Upper lobe of left lung (tissue), 6 donors: ENCODE measurements at regions not wholly inside any gene's neighbourhood (a gene's known extent, or its start where the extent isn't known, plus 50 kb on each side); places are given as distances from the start of the nearest gene placed in this dataset.
"Not testable (repeated sequence)": the region's sequence is repeated elsewhere in the genome, so short reads cannot be mapped to it uniquely, and the experiment has no call there.

Experiments used
- ATAC-seq, 2 donors: fragments of 200-7000 bp; cut with Tn5 transposase; one replicate each; pipeline ENCODE4 v1.9.1; 2022; ENCODE audit warnings: mild to moderate bottlenecking in 2 of 2, moderate library complexity in 2 of 2; ENCODE audit not compliant: low FRiP score in 2 of 2
- DNase-seq, 2 donors: peaks; one replicate each; pipeline ENCODE4 v3.0.0-alpha.2; 2019 to 2020
- H3K27ac ChIP-seq, 4 donors: fragments of 200-600 bp; sonication (generic); one replicate each; pipeline ENCODE4 v1.5.1; 2016 to 2019
- H3K27me3 ChIP-seq, 4 donors: fragments of 200-600 bp; sonication (generic); one replicate each; pipeline ENCODE4 v1.5.1; 2017 to 2019
- H3K36me3 ChIP-seq, 4 donors: fragments of 200-600 bp; sonication (generic); one replicate each; pipeline ENCODE4 v1.5.1; 2016 to 2019
- H3K4me1 ChIP-seq, 4 donors: fragments of 200-600 bp; sonication (generic); one replicate each; pipeline ENCODE4 v1.5.1; 2018 to 2019
- H3K4me3 ChIP-seq, 4 donors: fragments of 200-600 bp; sonication (generic); one replicate each; pipeline ENCODE4 v1.5.1; 2017 to 2019; ENCODE audit warnings: mild to moderate bottlenecking in 2 of 4, moderate library complexity in 1 of 4
- H3K9me3 ChIP-seq, 4 donors: fragments of 200-600 bp; sonication (generic); one replicate each; pipeline ENCODE4 v1.5.1; 2018 to 2019
- EP300 ChIP-seq, 4 donors: sonication (generic); formaldehyde crosslinking; IDR thresholded peaks; one replicate each; pipeline ENCODE4 v1.5.1; 2017; ENCODE audit warnings: antibody characterized with exemption in 4 of 4, control low read depth in 2 of 4
- POLR2A ChIP-seq, 4 donors: fragments of 450-650 bp; IDR thresholded peaks; one replicate each; pipeline ENCODE4 v1.5.1; 2016 to 2017; ENCODE audit warnings: antibody characterized with exemption in 4 of 4, mild to moderate bottlenecking in 2 of 4
- POLR2AphosphoS5 ChIP-seq, 2 donors: sonication (generic); formaldehyde crosslinking; IDR thresholded peaks; one replicate each; pipeline ENCODE4 v1.5.1; 2017; ENCODE audit warnings: antibody characterized with exemption in 2 of 2
- WGBS, 2 donors: methylation state at CpG; one replicate each; pipeline ENCODE4 v1.1.5; 2017 to 2018; 5-methylcytosine and 5-hydroxymethylcytosine counted together
- TF ChIP-seq, protein P1 (sequence below), 6 experiments: fragments of 450-650 bp in 4 of 6; fragments of 200-600 bp in 2 of 6; sonication (generic) in 2 of 6; IDR thresholded peaks; one replicate each; pipeline ENCODE4 v1.5.1; 2016 to 2019; ENCODE audit warnings: antibody characterized with exemption in 6 of 6
- donor health status: DM: no; HTN: no; CAD: no; lungs with moderate emphysema.
- donor health status: DM: no; HTN: yes; CAD: no; lungs with severe emphysema.

DNA sequence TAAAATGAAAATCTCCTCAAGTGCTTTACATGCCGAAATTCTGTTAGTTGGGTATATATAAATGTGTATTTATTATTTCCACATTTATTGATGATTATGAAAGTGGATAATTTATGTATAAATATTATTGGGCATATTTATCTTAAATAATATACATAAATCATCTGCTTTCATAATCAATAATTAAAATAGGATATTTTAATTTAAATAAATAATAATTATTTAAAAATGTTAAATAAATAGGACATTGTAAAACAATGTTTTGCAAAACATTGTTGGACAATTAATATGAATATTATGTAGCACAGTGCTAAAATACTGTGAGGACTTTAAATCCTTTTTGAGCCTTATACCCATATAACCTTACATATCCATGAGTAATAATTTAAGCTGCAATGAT, 786.5 kb upstream of the CITED2 start:
- Histone ChIP-seq H3K9me3 (no peaks in the 10 kb centered on the region), H3K4me1 (no peaks in the 10 kb centered on the region), H3K4me3 (no peak overlapping the region), H3K36me3 (no peaks in the 10 kb centered on the region), H3K27ac (no peak overlapping the region), H3K27me3 (no peaks in the 10 kb centered on the region)
- 78 to 83% methylated on average over 1 of the region's 1 CpG for WGBS, 2 donors
- no peak for DNase-seq
- TF ChIP-seq EP300 (IDR thresholded peaks at IDR 0.05): no peak
- no peak for TF ChIP-seq POLR2A (IDR thresholded peaks at IDR 0.05)
- TF ChIP-seq POLR2AphosphoS5 (IDR thresholded peaks at IDR 0.05): no peak
- TF ChIP-seq, protein P1, sequence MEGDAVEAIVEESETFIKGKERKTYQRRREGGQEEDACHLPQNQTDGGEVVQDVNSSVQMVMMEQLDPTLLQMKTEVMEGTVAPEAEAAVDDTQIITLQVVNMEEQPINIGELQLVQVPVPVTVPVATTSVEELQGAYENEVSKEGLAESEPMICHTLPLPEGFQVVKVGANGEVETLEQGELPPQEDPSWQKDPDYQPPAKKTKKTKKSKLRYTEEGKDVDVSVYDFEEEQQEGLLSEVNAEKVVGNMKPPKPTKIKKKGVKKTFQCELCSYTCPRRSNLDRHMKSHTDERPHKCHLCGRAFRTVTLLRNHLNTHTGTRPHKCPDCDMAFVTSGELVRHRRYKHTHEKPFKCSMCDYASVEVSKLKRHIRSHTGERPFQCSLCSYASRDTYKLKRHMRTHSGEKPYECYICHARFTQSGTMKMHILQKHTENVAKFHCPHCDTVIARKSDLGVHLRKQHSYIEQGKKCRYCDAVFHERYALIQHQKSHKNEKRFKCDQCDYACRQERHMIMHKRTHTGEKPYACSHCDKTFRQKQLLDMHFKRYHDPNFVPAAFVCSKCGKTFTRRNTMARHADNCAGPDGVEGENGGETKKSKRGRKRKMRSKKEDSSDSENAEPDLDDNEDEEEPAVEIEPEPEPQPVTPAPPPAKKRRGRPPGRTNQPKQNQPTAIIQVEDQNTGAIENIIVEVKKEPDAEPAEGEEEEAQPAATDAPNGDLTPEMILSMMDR (IDR thresholded peaks at IDR 0.05): no peak
- ATAC-seq: no peak

DNA sequence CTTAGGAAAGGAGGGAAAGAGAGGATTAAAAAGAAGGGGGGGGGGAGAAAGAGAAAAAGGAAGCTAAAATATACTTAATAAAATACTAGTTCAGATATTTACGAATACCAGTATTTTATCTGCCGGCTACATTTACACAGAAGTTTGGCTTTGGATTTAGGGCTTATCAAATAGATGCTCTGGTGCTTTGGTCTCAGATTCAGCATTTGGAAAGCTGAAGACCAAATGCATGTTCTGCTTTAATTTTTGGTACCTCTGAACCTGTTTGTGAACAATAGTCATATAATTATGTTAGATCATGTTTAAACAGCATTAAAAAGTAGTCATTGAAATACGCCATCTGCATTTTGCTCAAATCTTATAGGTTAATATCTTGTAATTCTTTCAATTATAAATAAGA, 786.0 kb upstream of the CITED2 start:
- no peak for DNase-seq
- TF ChIP-seq EP300 (IDR thresholded peaks at IDR 0.05) (no peak), POLR2A (IDR thresholded peaks at IDR 0.05) (no peak), POLR2AphosphoS5 (IDR thresholded peaks at IDR 0.05) (no peak)
- TF ChIP-seq, protein P1 (IDR thresholded peaks at IDR 0.05): no peak
- 99% methylated on average over 3 of the region's 3 CpGs for WGBS, 2 donors

DNA sequence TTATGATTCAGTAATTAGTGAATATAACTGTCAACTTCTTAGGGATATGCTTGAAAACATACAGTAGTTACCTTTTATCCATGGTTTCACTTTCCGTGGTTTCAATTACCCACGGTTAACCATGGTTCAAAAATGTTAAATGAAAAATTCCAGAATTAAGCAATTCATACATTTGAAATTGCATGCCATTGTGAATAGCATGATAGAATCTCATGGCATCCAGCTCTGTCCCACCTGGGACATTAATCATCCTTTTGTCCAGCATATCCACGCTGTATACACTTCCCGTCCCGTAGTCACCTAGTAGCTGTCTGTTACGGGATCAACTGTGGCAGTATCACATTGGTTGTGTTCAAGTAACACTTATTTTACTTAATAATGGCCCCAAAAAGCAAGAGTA, 781.7 kb upstream of the CITED2 start:
- Histone ChIP-seq H3K4me1 (no peaks in the 10 kb centered on the region), H3K4me3 (no peak overlapping the region), H3K27me3 (no peaks in the 10 kb centered on the region), H3K9me3 (no peaks in the 10 kb centered on the region), H3K36me3 (no peaks in the 10 kb centered on the region), H3K27ac (no peak overlapping the region)
- no peak for DNase-seq
- no peak for TF ChIP-seq EP300 (IDR thresholded peaks at IDR 0.05)
- TF ChIP-seq POLR2A (IDR thresholded peaks at IDR 0.05): no peak
- ATAC-seq: no peak
- WGBS, 2 donors: 94 to 96% methylated on average over 6 of the region's 6 CpGs

More for the DNA sequence above, 786.0 kb upstream of the CITED2 start:
- Histone ChIP-seq H3K27me3 (no peaks in the 10 kb centered on the region), H3K4me1 (no peaks in the 10 kb centered on the region), H3K9me3 (no peaks in the 10 kb centered on the region), H3K27ac (no peak overlapping the region), H3K36me3 (no peaks in the 10 kb centered on the region), H3K4me3 (no peak overlapping the region)
- ATAC-seq: no peak

DNA sequence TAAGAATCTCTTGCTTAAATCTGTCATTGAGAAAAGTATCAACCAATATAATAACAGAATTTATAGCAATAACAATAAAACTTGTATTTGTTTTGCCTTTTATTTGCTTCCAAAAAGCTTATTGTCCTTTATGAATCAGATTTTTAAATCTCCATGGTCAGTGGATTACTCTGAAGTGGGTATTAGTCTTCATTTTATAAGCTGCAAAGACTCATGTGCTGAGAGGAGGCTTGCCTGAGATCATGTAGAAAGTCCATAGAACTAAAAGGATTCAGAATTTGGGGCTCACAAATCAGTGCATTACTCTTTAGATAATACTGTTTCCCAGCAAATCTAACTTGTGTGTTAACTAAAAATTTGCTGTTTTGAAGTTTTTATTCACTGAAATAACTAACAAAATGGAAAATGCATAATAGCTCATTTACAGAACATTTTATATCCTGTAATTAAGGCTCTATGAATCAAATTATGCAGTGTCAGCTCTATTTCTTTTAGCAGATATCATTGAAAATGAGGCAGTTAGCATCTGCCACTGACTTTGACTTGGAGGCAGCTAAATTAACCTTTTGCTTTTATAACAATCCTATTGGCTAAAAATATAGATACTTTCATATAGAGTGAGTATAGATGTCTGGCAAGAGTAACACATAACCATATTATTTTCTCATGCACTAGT, 781.1 kb upstream of the CITED2 start:
- TF ChIP-seq POLR2A (IDR thresholded peaks at IDR 0.05) (no peak), POLR2AphosphoS5 (IDR thresholded peaks at IDR 0.05) (no peak), EP300 (IDR thresholded peaks at IDR 0.05) (no peak)
- TF ChIP-seq, protein P1 (IDR thresholded peaks at IDR 0.05): no peak
- H3K36me3 ChIP-seq: no peaks in the 10 kb centered on the region
- ATAC-seq: no peak

DNA sequence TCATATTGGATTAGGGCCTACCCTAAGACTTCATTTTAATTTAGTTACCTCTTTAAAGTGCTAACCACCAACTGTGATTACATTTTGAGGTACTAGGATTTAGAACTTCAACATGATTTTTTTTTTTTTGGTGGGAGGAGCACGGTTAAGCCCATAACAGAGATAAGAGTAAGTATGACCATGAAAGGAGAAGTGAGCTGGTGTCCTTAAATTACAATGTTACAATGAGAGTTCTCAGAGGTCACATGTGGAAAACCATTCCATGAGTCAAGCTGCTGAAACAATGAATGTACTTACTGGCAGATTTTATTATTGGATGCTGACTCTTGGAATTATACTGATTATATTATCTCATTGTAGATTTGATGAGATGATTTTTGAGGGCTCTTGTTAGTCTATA, 779.3 kb upstream of the CITED2 start:
- no peak for DNase-seq
- no peak for TF ChIP-seq EP300 (IDR thresholded peaks at IDR 0.05)
- TF ChIP-seq, protein P1 (IDR thresholded peaks at IDR 0.05): no peak
- no peak for TF ChIP-seq POLR2AphosphoS5 (IDR thresholded peaks at IDR 0.05)
- TF ChIP-seq POLR2A (IDR thresholded peaks at IDR 0.05): no peak
- H3K4me1 ChIP-seq: no peaks in the 10 kb centered on the region
- H3K27me3 ChIP-seq: no peaks in the 10 kb centered on the region
- ATAC-seq: no peak
- H3K36me3 ChIP-seq: no peaks in the 10 kb centered on the region
- WGBS, 2 donors: 88 to 96% methylated on average over 1 of the region's 1 CpG
- H3K4me3 ChIP-seq: no peak overlapping the region
- H3K9me3 ChIP-seq: no peaks in the 10 kb centered on the region
- H3K27ac ChIP-seq: no peak overlapping the region

More for the DNA sequence above, 781.1 kb upstream of the CITED2 start:
- no peaks in the 10 kb centered on the region for H3K9me3 ChIP-seq
- H3K27me3 ChIP-seq: no peaks in the 10 kb centered on the region
- no peaks in the 10 kb centered on the region for H3K4me1 ChIP-seq
- no peak overlapping the region for H3K4me3 ChIP-seq
- DNase-seq: no peak
- H3K27ac ChIP-seq: no peak overlapping the region

DNA sequence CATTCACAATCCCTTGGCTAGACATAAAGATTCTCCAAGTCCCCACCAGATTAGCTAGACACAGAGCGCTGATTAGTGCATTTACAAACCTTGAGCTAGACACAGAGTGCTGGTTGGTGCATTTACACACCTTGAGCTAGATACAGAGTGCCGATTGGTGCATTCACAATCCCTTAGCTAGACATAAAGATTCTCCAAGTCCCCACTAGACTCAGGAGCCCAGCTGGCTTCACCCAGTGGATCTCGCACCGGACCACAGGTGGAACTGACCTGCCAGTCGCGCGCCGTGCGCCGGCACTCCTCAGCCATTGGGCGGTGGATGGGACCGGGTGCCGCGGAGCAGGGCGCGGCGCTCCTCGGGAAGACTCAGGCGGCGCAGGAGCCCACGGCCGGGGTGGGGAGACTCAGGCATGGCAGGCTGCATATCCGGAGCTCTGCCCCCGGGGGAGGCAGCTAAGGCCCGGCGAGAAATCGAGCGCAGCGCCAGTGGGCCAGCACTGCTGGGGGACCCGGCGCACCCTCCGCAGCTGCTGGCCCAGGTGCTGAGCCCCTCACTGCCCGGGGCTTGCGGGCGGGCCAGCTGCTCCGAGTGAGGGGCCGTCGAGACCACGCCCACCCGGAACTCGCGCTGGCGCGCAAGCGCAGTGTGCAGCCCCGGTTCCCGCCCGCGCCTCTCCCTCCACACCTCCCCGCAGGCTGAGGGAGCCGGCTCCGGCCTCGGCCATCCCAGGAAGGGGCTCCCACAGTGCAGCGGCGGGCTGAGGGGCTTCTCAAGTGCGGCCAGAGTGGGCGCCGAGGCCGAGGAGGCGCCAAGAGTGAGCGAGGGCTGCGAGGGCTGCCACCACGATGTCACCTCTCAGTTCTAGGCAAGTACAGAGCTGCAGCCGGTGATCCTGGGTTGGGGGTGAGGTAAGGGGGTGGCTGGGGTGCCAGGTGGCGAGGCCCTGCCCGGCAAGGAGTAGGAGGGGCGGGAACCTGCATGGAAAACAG, 773.7 kb upstream of the CITED2 start:
- peak in 1 of 2 donors; percentile 81 for DNase-seq
- ATAC-seq, H3K9me3 ChIP-seq, H3K36me3 ChIP-seq, H3K27ac ChIP-seq, H3K27me3 ChIP-seq, H3K4me3 ChIP-seq, H3K4me1 ChIP-seq: not testable (repeated sequence)
- WGBS, 2 donors: 91 to 96% methylated on average over 18 to 63 of the region's 67 CpGs
